ENCODE measurements at regions not wholly inside any gene's neighbourhood (a gene's known extent, or its start where the extent isn't known, plus 50 kb on each side); places are given as distances from the start of the nearest gene placed in this dataset.
"Not testable (repeated sequence)": the region's sequence is repeated elsewhere in the genome, so short reads cannot be mapped to it uniquely, and the experiment has no call there.

- H3K4me1 Mint-ChIP-seq; H3K36me3 Mint-ChIP-seq (ENCODE audit: low read depth); CTCF ChIA-PET; POLR2A ChIA-PET; DNase-seq; intact Hi-C loops (cut with micrococcal nuclease); H3K27me3 Mint-ChIP-seq; ATAC-seq (ENCODE audit: low read depth); H3K4me3 Mint-ChIP-seq; H3K9me3 Mint-ChIP-seq; H3K27ac Mint-ChIP-seq: not testable (repeated sequence)
Observed at GRCh38 chr1:149157409-149157808, 54.1 kb upstream of the NBPF9 start.

- H3K9me3 Mint-ChIP-seq; CTCF ChIA-PET; ATAC-seq (ENCODE audit: low read depth); H3K27ac Mint-ChIP-seq; H3K27me3 Mint-ChIP-seq; DNase-seq; H3K36me3 Mint-ChIP-seq (ENCODE audit: low read depth); POLR2A ChIA-PET; H3K4me1 Mint-ChIP-seq; H3K4me3 Mint-ChIP-seq; intact Hi-C loops (cut with micrococcal nuclease): not testable (repeated sequence)
Observed at GRCh38 chr1:149158308-149158707, 55.0 kb upstream of the NBPF9 start.

- H3K27me3 Mint-ChIP-seq; H3K36me3 Mint-ChIP-seq (ENCODE audit: low read depth); H3K4me1 Mint-ChIP-seq; POLR2A ChIA-PET; intact Hi-C loops (cut with micrococcal nuclease); CTCF ChIA-PET; DNase-seq; H3K4me3 Mint-ChIP-seq; H3K9me3 Mint-ChIP-seq; H3K27ac Mint-ChIP-seq: not testable (repeated sequence)
- ATAC-seq (ENCODE audit: low read depth) = peak; percentile 85
Observed at GRCh38 chr1:149163063-149163444, 59.7 kb upstream of the NBPF9 start.

- H3K36me3 Mint-ChIP-seq (ENCODE audit: low read depth); H3K27me3 Mint-ChIP-seq; DNase-seq; H3K4me1 Mint-ChIP-seq; H3K9me3 Mint-ChIP-seq; ATAC-seq (ENCODE audit: low read depth); intact Hi-C loops (cut with micrococcal nuclease); POLR2A ChIA-PET; CTCF ChIA-PET; H3K4me3 Mint-ChIP-seq; H3K27ac Mint-ChIP-seq: not testable (repeated sequence)
Observed at GRCh38 chr1:149174765-149175164, 71.4 kb upstream of the NBPF9 start.

GRCh38 chr1:149175812-149176211 lies 72.5 kb upstream of the NBPF9 start:
- Mint-ChIP-seq H3K4me3 (peak overlapping the region; percentile 77), H3K27ac (peak overlapping the region; percentile 69)
- H3K36me3 Mint-ChIP-seq (ENCODE audit: low read depth); intact Hi-C loops (cut with micrococcal nuclease); H3K9me3 Mint-ChIP-seq; H3K4me1 Mint-ChIP-seq; ATAC-seq (ENCODE audit: low read depth); H3K27me3 Mint-ChIP-seq; CTCF ChIA-PET; POLR2A ChIA-PET: not testable (repeated sequence)
- peak; percentile 19 for DNase-seq

GRCh38 chr1:149176453-149177316 lies 73.3 kb upstream of the NBPF9 start:
- H3K4me3 Mint-ChIP-seq = peak overlapping the region; percentile 75
- H3K4me1 Mint-ChIP-seq; H3K36me3 Mint-ChIP-seq (ENCODE audit: low read depth); H3K9me3 Mint-ChIP-seq; intact Hi-C loops (cut with micrococcal nuclease); ATAC-seq (ENCODE audit: low read depth); H3K27me3 Mint-ChIP-seq; CTCF ChIA-PET; POLR2A ChIA-PET: not testable (repeated sequence)
- peak; percentile 70 for DNase-seq
- H3K27ac Mint-ChIP-seq = peak overlapping the region; percentile 72

- ATAC-seq (ENCODE audit: low read depth); DNase-seq; CTCF ChIA-PET; H3K9me3 Mint-ChIP-seq; intact Hi-C loops (cut with micrococcal nuclease); H3K27ac Mint-ChIP-seq; H3K27me3 Mint-ChIP-seq; H3K36me3 Mint-ChIP-seq (ENCODE audit: low read depth); H3K4me3 Mint-ChIP-seq; POLR2A ChIA-PET; H3K4me1 Mint-ChIP-seq: not testable (repeated sequence)
Observed at GRCh38 chr1:149190742-149191141, 87.4 kb upstream of the NBPF9 start.

GRCh38 chr1:149196651-149197050 lies 93.3 kb upstream of the NBPF9 start:
- H3K27ac Mint-ChIP-seq; H3K4me3 Mint-ChIP-seq; CTCF ChIA-PET; H3K9me3 Mint-ChIP-seq; H3K36me3 Mint-ChIP-seq (ENCODE audit: low read depth); DNase-seq; ATAC-seq (ENCODE audit: low read depth); POLR2A ChIA-PET; H3K27me3 Mint-ChIP-seq; intact Hi-C loops (cut with micrococcal nuclease): not testable (repeated sequence)
- H3K4me1 Mint-ChIP-seq = peaks cover 19% of the 10 kb centered on the region

GRCh38 chr1:149200567-149200966 lies 97.2 kb upstream of the NBPF9 start:
- H3K27me3 Mint-ChIP-seq; POLR2A ChIA-PET; H3K9me3 Mint-ChIP-seq; intact Hi-C loops (cut with micrococcal nuclease); CTCF ChIA-PET; DNase-seq; H3K27ac Mint-ChIP-seq; H3K36me3 Mint-ChIP-seq (ENCODE audit: low read depth): not testable (repeated sequence)
- peaks cover 21% of the 10 kb centered on the region for H3K4me1 Mint-ChIP-seq
- peak; percentile 87 for ATAC-seq (ENCODE audit: low read depth)
- H3K4me3 Mint-ChIP-seq = peak overlapping the region; percentile 11

GRCh38 chr1:149202283-149202682 lies 98.9 kb upstream of the NBPF9 start:
- intact Hi-C loops (cut with micrococcal nuclease); H3K4me3 Mint-ChIP-seq; ATAC-seq (ENCODE audit: low read depth); H3K36me3 Mint-ChIP-seq (ENCODE audit: low read depth); CTCF ChIA-PET; H3K9me3 Mint-ChIP-seq; H3K27ac Mint-ChIP-seq; POLR2A ChIA-PET; DNase-seq; H3K27me3 Mint-ChIP-seq: not testable (repeated sequence)
- peaks cover 15% of the 10 kb centered on the region for H3K4me1 Mint-ChIP-seq

- peaks cover 13% of the 10 kb centered on the region for H3K4me1 Mint-ChIP-seq
- intact Hi-C loops (cut with micrococcal nuclease); DNase-seq; ATAC-seq (ENCODE audit: low read depth); H3K27me3 Mint-ChIP-seq; H3K4me3 Mint-ChIP-seq; CTCF ChIA-PET; POLR2A ChIA-PET; H3K36me3 Mint-ChIP-seq (ENCODE audit: low read depth); H3K9me3 Mint-ChIP-seq; H3K27ac Mint-ChIP-seq: not testable (repeated sequence)
Observed at GRCh38 chr1:149204396-149204795, 101.0 kb upstream of the NBPF9 start.

GRCh38 chr1:149208836-149209235 lies 105.5 kb upstream of the NBPF9 start:
- CTCF ChIA-PET; POLR2A ChIA-PET; ATAC-seq (ENCODE audit: low read depth); H3K4me1 Mint-ChIP-seq; H3K4me3 Mint-ChIP-seq; H3K9me3 Mint-ChIP-seq; H3K27ac Mint-ChIP-seq; H3K36me3 Mint-ChIP-seq (ENCODE audit: low read depth); H3K27me3 Mint-ChIP-seq; DNase-seq; intact Hi-C loops (cut with micrococcal nuclease): not testable (repeated sequence)

Measured in activated B cell treated with CpG ODN at 0.5 μM for 24 hours (primary cell).